GM12873 (cell line): ENCODE measurements at regions not wholly inside any gene's neighbourhood (a gene's known extent, or its start where the extent isn't known, plus 50 kb on each side); places are given as distances from the start of the nearest gene placed in this dataset.

Experiments
- CTCF ChIP-seq: IDR thresholded peaks from 2 replicates; pipeline ENCODE4 v1.5.1; 2012; ENCODE audit warnings: low read depth, mild to moderate bottlenecking, moderate library complexity, low read length, control low read depth; ENCODE audit not compliant: insufficient read depth; ENCODE audit errors: missing control alignments

- TF ChIP-seq CTCF = no peak
These were observed 63.5 kb upstream of the TENM3 start for GRCh38 chr4:182179751-182180150.

GRCh38 chr4:182185491-182185890 is 57.7 kb upstream of the TENM3 start:
- no peak for TF ChIP-seq CTCF

DNA sequence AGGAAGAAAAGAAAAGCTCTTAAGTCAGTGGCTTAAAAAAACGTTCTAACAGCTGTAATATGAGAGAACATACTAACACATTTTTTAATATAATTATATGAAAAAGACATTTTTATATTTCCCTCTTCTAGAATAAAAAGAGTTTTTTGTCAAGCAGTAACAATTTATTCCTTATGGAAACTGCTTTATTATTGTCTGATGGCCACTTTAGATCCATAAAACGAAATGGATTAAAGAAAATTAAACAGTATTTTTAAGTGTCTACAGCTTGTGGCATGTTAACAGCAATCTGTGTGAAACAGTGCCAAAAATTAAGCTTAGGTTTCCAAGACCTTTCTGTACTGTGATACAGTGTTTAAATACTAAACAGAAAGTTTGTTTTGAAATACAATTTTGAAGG is 55.5 kb upstream of the TENM3 start:
- no peak for TF ChIP-seq CTCF

DNA sequence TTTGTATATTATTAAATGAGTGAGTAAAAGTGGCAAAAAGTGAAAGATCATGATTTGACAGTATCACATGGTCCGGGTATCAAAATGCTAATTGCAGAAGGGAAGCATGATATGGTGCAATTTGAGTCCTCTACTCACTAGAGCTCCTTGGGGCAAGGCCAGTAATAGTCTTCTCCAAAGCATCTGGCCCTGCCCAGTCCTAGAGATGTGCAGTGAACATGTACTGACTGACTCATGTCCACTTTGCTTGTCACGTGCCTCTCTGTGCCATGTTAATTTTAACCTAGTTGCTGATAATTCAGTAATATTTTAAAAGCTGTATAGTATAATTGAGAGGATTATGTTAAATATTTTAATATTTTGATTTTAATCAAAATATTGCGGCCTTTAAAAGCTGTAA is 54.6 kb upstream of the TENM3 start:
- TF ChIP-seq CTCF = no peak

- TF ChIP-seq CTCF = no peak
These were observed 53.9 kb upstream of the TENM3 start for GRCh38 chr4:182189103-182189878.

- TF ChIP-seq CTCF = no peak
These were observed 52.9 kb upstream of the TENM3 start for GRCh38 chr4:182190306-182190705.

DNA sequence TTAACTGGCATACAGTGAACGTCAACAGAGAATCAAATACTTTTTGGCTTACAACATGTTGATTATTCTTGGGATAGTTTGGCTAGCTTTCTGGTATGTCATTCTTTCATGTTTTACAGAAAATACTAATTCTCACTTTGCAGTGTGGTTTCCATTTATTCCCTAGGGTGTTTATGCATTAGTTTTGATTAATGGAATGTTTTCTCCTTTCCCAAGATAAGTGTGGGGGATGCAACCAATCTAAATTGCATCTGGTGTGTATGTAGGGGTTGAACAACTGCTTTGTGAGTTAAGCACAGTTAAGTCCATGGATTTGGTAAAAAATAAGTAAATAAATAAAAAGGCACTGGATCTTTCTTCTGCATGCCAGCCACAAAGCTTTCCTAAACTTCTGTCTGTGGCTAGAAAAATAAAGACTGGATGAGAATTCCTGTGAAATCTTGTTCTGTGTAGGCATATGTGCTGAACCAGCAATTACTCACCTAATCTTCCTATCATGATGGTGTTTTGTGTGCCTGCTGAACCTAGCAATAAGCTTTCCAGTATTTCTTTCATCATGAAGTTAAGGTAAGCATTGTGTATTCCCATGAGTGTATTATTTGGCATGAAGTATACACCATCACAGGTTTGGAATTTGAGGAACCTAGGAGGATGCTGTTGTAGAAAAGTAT is 50.6 kb upstream of the TENM3 start:
- TF ChIP-seq CTCF = no peak
